ENCODE measurements at regions not wholly inside any gene's neighbourhood (a gene's known extent, or its start where the extent isn't known, plus 50 kb on each side); places are given as distances from the start of the nearest gene placed in this dataset.

- DNase-seq, result no peak
Measured at GRCh38 chr11:80077113-80077512, 636.3 kb upstream of the TENM4 start.

- no peak for DNase-seq
Measured at GRCh38 chr11:80074837-80075236, 634.0 kb upstream of the TENM4 start.

GRCh38 chr11:80066291-80066690 lies 625.5 kb upstream of the TENM4 start:
- no peak for DNase-seq

GRCh38 chr11:80065086-80065485 lies 624.3 kb upstream of the TENM4 start:
- DNase-seq, result no peak

- DNase-seq, result no peak
Measured at GRCh38 chr11:80061056-80061455, 620.2 kb upstream of the TENM4 start.

- DNase-seq, result no peak
Measured at GRCh38 chr11:80054582-80055165, 613.8 kb upstream of the TENM4 start.

GRCh38 chr11:80048513-80048912 lies 607.7 kb upstream of the TENM4 start:
- no peak for DNase-seq

GRCh38 chr11:80041136-80042000 lies 600.5 kb upstream of the TENM4 start:
- DNase-seq, result no peak

GRCh38 chr11:80034801-80035200 lies 594.0 kb upstream of the TENM4 start:
- DNase-seq, result no peak

- no peak for DNase-seq
Measured at GRCh38 chr11:80031014-80031600, 590.3 kb upstream of the TENM4 start.

GRCh38 chr11:80028998-80029397 lies 588.2 kb upstream of the TENM4 start:
- DNase-seq, result no peak

GRCh38 chr11:80024119-80024518 lies 583.3 kb upstream of the TENM4 start:
- DNase-seq, result peak; percentile 54

- no peak for DNase-seq
Measured at GRCh38 chr11:80023386-80023785, 582.6 kb upstream of the TENM4 start.

GRCh38 chr11:80010536-80010935 lies 569.7 kb upstream of the TENM4 start:
- no peak for DNase-seq

GRCh38 chr11:80009081-80009480 lies 568.3 kb upstream of the TENM4 start:
- no peak for DNase-seq

- no peak for DNase-seq
Measured at GRCh38 chr11:80007616-80008015, 566.8 kb upstream of the TENM4 start.

GRCh38 chr11:79990141-79990540 lies 549.3 kb upstream of the TENM4 start:
- DNase-seq, result no peak

- no peak for DNase-seq
Measured at GRCh38 chr11:79982185-79982584, 541.4 kb upstream of the TENM4 start.

- no peak for DNase-seq
Measured at GRCh38 chr11:79980916-79981315, 540.1 kb upstream of the TENM4 start.

GRCh38 chr11:79973721-79974617 lies 533.1 kb upstream of the TENM4 start:
- no peak for DNase-seq

- DNase-seq, result no peak
Measured at GRCh38 chr11:79971255-79971654, 530.4 kb upstream of the TENM4 start.

- no peak for DNase-seq
Measured at GRCh38 chr11:79966592-79966991, 525.8 kb upstream of the TENM4 start.

Measured in NCI-H524 treated with DMSO at 0.1 percent for 48 hours (cell line).